Breast epithelium (tissue), 3 donors: ENCODE measurements at regions not wholly inside any gene's neighbourhood (a gene's known extent, or its start where the extent isn't known, plus 50 kb on each side); places are given as distances from the start of the nearest gene placed in this dataset.

Experiments used
- POLR2A ChIP-seq: fragments of 450-650 bp; IDR thresholded peaks from one replicate; pipeline ENCODE4 v1.6.1; 2016; ENCODE audit warnings: antibody characterized with exemption, mild to moderate bottlenecking, moderate library complexity
- POLR2AphosphoS5 ChIP-seq, 3 donors: sonication (generic); formaldehyde crosslinking; IDR thresholded peaks; one replicate each; pipeline ENCODE4 v1.6.1; 2017; ENCODE audit warnings: antibody characterized with exemption in 3 of 3

DNA sequence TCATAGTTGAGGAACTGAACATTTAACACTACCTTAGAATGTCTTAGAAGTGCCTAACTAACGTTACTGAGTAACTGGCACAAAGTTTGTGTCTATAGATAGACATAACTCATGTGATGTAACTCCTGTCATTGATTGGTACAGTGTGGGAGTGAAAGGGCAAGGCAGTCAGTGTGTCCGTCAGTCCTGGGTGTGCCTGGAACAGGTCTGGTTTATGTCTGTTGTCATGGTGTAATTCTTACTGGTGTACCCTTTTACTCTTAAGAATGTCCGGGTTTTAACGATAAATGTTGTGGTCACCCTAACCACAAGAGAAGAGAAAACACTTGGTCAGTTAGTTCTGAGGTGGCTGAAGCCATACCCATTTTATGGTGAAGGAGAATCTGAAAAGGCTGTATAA, 93.1 kb upstream of the ESX1 start:
- TF ChIP-seq POLR2AphosphoS5 (IDR thresholded peaks at IDR 0.05) (no peak), POLR2A (no peak)
